ENCODE measurements at regions not wholly inside any gene's neighbourhood (a gene's known extent, or its start where the extent isn't known, plus 50 kb on each side); places are given as distances from the start of the nearest gene placed in this dataset.
"Not testable (repeated sequence)": the region's sequence is repeated elsewhere in the genome, so short reads cannot be mapped to it uniquely, and the experiment has no call there.

DNA sequence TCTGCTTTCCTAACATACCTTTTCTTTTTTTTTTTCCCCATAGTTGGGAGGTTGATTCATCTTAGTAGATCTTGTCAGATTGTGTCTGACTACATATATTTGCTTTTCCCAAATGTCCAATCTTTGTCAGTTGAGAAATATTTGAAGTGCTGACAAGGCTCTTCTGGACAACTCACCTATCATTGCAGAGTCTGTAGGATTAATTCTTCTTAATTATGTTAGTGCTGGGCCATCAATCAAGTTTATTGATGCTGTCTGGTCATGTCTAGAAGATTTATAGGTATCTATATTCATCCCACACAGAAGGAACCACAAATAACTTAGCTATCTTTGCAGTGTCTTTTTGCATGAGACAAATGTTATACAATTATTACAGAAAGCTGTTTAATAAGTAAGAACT, 310.6 kb downstream of the ACTR3B start:
- Histone ChIP-seq H3K4me3 (ENCODE audit: low read depth, low read length, poor library complexity, severe bottlenecking) (no peak overlapping the region), H3K4me1 (ENCODE audit: insufficient read depth, low read length, poor library complexity, severe bottlenecking) (no peaks in the 10 kb centered on the region), H3K9me3 (ENCODE audit: low read depth, low read length, poor library complexity, severe bottlenecking) (no peaks in the 10 kb centered on the region), H3K27me3 (replicated peaks; ENCODE audit: insufficient read depth, low read depth, low read length, poor library complexity) (peaks cover 35% of the 10 kb centered on the region), H3K27ac (ENCODE audit: low read depth, low read length, poor library complexity, severe bottlenecking) (no peak overlapping the region), H3K36me3 (ENCODE audit: insufficient read depth, low read length, poor library complexity, severe bottlenecking) (no peaks in the 10 kb centered on the region)
- intact Hi-C loops (cut with micrococcal nuclease; ENCODE audit: unreplicated experiment) = no loop called here
- CTCF ChIA-PET = no interaction called here
- TF ChIP-seq, protein P1, sequence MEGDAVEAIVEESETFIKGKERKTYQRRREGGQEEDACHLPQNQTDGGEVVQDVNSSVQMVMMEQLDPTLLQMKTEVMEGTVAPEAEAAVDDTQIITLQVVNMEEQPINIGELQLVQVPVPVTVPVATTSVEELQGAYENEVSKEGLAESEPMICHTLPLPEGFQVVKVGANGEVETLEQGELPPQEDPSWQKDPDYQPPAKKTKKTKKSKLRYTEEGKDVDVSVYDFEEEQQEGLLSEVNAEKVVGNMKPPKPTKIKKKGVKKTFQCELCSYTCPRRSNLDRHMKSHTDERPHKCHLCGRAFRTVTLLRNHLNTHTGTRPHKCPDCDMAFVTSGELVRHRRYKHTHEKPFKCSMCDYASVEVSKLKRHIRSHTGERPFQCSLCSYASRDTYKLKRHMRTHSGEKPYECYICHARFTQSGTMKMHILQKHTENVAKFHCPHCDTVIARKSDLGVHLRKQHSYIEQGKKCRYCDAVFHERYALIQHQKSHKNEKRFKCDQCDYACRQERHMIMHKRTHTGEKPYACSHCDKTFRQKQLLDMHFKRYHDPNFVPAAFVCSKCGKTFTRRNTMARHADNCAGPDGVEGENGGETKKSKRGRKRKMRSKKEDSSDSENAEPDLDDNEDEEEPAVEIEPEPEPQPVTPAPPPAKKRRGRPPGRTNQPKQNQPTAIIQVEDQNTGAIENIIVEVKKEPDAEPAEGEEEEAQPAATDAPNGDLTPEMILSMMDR (conservative IDR thresholded peaks at IDR 0.05; ENCODE audit: low read depth, low read length) = no peak
- no peak for TF ChIP-seq EZH2 (IDR thresholded peaks at IDR 0.05; ENCODE audit: borderline replicate concordance, low read depth, low read length, poor library complexity, severe bottlenecking)
- BruUV-seq (replicated peaks) = no TSS peak
- no peak for DNase-seq (ENCODE audit: low spot score)
- POLR2A ChIA-PET (ENCODE audit: low non-redundant PET) = no interaction called here

DNA sequence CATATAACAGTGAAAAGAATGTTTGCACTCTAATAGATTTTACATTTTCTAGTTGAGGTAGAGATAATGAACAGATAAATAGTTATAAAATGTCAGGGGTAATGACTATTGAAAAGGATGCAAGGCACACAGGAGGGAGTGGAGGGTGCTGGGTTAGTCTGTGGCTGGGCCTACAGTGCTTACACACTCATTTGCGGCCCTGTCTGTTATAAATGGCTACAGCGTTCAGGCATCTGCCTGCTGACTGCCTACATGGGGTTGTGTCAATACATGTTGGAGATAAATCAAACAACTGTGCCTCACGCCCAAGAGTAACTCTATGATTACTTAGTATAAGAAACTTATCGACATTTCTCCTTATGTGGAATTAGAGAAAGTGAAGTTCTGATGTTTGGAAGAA, 313.3 kb downstream of the ACTR3B start:
- CTCF ChIA-PET = no interaction called here

DNA sequence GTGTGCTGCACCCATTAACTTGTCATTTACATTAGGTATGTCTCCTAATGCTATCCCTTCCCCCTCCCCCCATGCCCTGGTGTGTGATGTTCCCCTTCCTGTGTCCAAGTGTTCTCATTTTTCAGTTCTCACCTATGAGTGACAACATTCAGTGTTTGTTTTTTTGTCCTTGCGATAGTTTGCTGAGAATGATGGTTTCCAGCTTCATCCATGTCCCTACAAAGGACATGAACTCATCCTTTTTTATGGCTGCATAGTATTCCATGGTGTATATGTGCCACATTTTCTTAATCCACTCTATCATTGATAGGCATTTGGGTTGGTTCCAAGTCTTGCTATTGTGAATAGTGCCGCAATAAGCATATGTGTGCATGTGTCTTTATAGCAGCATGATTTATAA, 316.7 kb downstream of the ACTR3B start:
- CTCF ChIA-PET; POLR2A ChIA-PET (ENCODE audit: low non-redundant PET); H3K4me3 ChIP-seq (ENCODE audit: low read depth, low read length, poor library complexity, severe bottlenecking); H3K4me1 ChIP-seq (ENCODE audit: insufficient read depth, low read length, poor library complexity, severe bottlenecking); H3K27ac ChIP-seq (ENCODE audit: low read depth, low read length, poor library complexity, severe bottlenecking); BruUV-seq (replicated peaks); DNase-seq (ENCODE audit: low spot score); intact Hi-C loops (cut with micrococcal nuclease; ENCODE audit: unreplicated experiment); H3K9me3 ChIP-seq (ENCODE audit: low read depth, low read length, poor library complexity, severe bottlenecking); H3K36me3 ChIP-seq (ENCODE audit: insufficient read depth, low read length, poor library complexity, severe bottlenecking): not testable (repeated sequence)
- peaks cover 16% of the 10 kb centered on the region for H3K27me3 ChIP-seq (replicated peaks; ENCODE audit: insufficient read depth, low read depth, low read length, poor library complexity)

More for the DNA sequence above, 313.3 kb downstream of the ACTR3B start:
- BruUV-seq (replicated peaks) = no TSS peak
- DNase-seq (ENCODE audit: low spot score) = no peak
- H3K9me3 ChIP-seq (ENCODE audit: low read depth, low read length, poor library complexity, severe bottlenecking) = no peaks in the 10 kb centered on the region
- POLR2A ChIA-PET (ENCODE audit: low non-redundant PET) = no interaction called here
- no peak overlapping the region for H3K4me3 ChIP-seq (ENCODE audit: low read depth, low read length, poor library complexity, severe bottlenecking)
- H3K36me3 ChIP-seq (ENCODE audit: insufficient read depth, low read length, poor library complexity, severe bottlenecking) = no peaks in the 10 kb centered on the region
- TF ChIP-seq, protein P1 (conservative IDR thresholded peaks at IDR 0.05; ENCODE audit: low read depth, low read length) = no peak
- no peak for TF ChIP-seq EZH2 (IDR thresholded peaks at IDR 0.05; ENCODE audit: borderline replicate concordance, low read depth, low read length, poor library complexity, severe bottlenecking)
- intact Hi-C loops (cut with micrococcal nuclease; ENCODE audit: unreplicated experiment) = no loop called here
- no peak overlapping the region for H3K27ac ChIP-seq (ENCODE audit: low read depth, low read length, poor library complexity, severe bottlenecking)
- H3K27me3 ChIP-seq (replicated peaks; ENCODE audit: insufficient read depth, low read depth, low read length, poor library complexity) = peaks cover 27% of the 10 kb centered on the region
- no peaks in the 10 kb centered on the region for H3K4me1 ChIP-seq (ENCODE audit: insufficient read depth, low read length, poor library complexity, severe bottlenecking)

DNA sequence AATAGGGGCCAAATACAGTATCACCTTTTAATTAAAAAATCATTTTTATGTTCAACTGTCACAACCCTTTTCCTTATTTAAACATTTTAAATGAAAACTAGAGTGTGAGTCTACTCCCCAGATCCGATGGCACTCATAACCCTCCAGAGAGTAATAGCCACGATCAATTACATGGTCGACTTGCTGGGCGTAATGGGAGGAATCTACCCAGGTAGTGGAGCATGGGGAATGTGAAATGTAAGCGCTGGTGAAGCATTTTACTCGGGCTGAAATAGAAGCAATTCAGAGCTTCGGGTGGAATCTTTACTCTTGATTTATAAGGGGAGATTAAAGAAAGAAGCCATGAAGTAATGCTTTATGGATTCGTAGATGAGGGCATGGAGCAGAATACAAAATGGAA, 321.9 kb downstream of the ACTR3B start:
- Histone ChIP-seq H3K4me1 (ENCODE audit: insufficient read depth, low read length, poor library complexity, severe bottlenecking) (no peaks in the 10 kb centered on the region), H3K27ac (ENCODE audit: low read depth, low read length, poor library complexity, severe bottlenecking) (no peak overlapping the region), H3K27me3 (replicated peaks; ENCODE audit: insufficient read depth, low read depth, low read length, poor library complexity) (no peaks in the 10 kb centered on the region), H3K4me3 (ENCODE audit: low read depth, low read length, poor library complexity, severe bottlenecking) (no peak overlapping the region), H3K9me3 (ENCODE audit: low read depth, low read length, poor library complexity, severe bottlenecking) (no peaks in the 10 kb centered on the region), H3K36me3 (ENCODE audit: insufficient read depth, low read length, poor library complexity, severe bottlenecking) (no peaks in the 10 kb centered on the region)
- CTCF ChIA-PET = no interaction called here
- POLR2A ChIA-PET (ENCODE audit: low non-redundant PET) = no interaction called here
- TF ChIP-seq EZH2 (IDR thresholded peaks at IDR 0.05; ENCODE audit: borderline replicate concordance, low read depth, low read length, poor library complexity, severe bottlenecking) = no peak
- TF ChIP-seq, protein P1 (conservative IDR thresholded peaks at IDR 0.05; ENCODE audit: low read depth, low read length) = no peak
- BruUV-seq (replicated peaks) = no TSS peak
- intact Hi-C loops (cut with micrococcal nuclease; ENCODE audit: unreplicated experiment) = no loop called here
- no peak for DNase-seq (ENCODE audit: low spot score)

All from A673 (cell line).